ENCODE measurements at regions not wholly inside any gene's neighbourhood (a gene's known extent, or its start where the extent isn't known, plus 50 kb on each side); places are given as distances from the start of the nearest gene placed in this dataset.

- CTCF ChIA-PET = interaction anchor here (1.3 to 1.5 kb wide), 2 partner anchors 10 to 13 kb away, joined by 3 read pairs; no protein-coding TSS in a partner anchor
These were observed 589.2 kb downstream of the INHBA start for GRCh38 chr7:41113719-41114118.

GRCh38 chr7:41110186-41110585, 592.7 kb downstream of the INHBA start:
- ChIA-PET POLR2A (no interaction called here), CTCF (no interaction called here)
- no peak for DNase-seq (ENCODE audit: extremely low spot score)
- no peak for TF ChIP-seq CTCF (IDR thresholded peaks at IDR 0.05; ENCODE audit: control extremely low read depth, extremely low read depth, low read depth, missing control alignments)

More at GRCh38 chr7:41113719-41114118, 589.2 kb downstream of the INHBA start:
- TF ChIP-seq CTCF (IDR thresholded peaks at IDR 0.05; ENCODE audit: control extremely low read depth, extremely low read depth, low read depth, missing control alignments) = no peak
- DNase-seq (ENCODE audit: extremely low spot score) = no peak
- POLR2A ChIA-PET = no interaction called here

- ChIA-PET CTCF (interaction anchor here (1.0 kb wide), 1 partner anchor 16 kb away, joined by 3 read pairs; no protein-coding TSS in a partner anchor), POLR2A (no interaction called here)
- DNase-seq (ENCODE audit: extremely low spot score) = no peak
- no peak for TF ChIP-seq CTCF (IDR thresholded peaks at IDR 0.05; ENCODE audit: control extremely low read depth, extremely low read depth, low read depth, missing control alignments)
These were observed 594.1 kb downstream of the INHBA start for GRCh38 chr7:41108821-41109220.

- no peak for TF ChIP-seq CTCF (IDR thresholded peaks at IDR 0.05; ENCODE audit: control extremely low read depth, extremely low read depth, low read depth, missing control alignments)
- no peak for DNase-seq (ENCODE audit: extremely low spot score)
- POLR2A ChIA-PET = no interaction called here
- CTCF ChIA-PET = interaction anchor here (1.0 kb wide), 1 partner anchor 16 kb away, joined by 3 read pairs; no protein-coding TSS in a partner anchor
These were observed 594.9 kb downstream of the INHBA start for GRCh38 chr7:41107938-41108448.

GRCh38 chr7:41107330-41107937, 595.5 kb downstream of the INHBA start:
- ChIA-PET CTCF (interaction anchor here (1.1 to 2.2 kb wide), 4 partner anchors 9 to 833 kb away, joined by 3 to 13 read pairs (median 4); no protein-coding TSS in a partner anchor), POLR2A (no interaction called here)
- DNase-seq (ENCODE audit: extremely low spot score) = no peak
- TF ChIP-seq CTCF (IDR thresholded peaks at IDR 0.05; ENCODE audit: control extremely low read depth, extremely low read depth, low read depth, missing control alignments) = no peak

- ChIA-PET POLR2A (no interaction called here), CTCF (interaction anchor here (1.1 to 1.7 kb wide), 3 partner anchors 10 to 24 kb away, joined by 3 to 5 read pairs (median 4); no protein-coding TSS in a partner anchor)
- DNase-seq (ENCODE audit: extremely low spot score) = no peak
- no peak for TF ChIP-seq CTCF (IDR thresholded peaks at IDR 0.05; ENCODE audit: control extremely low read depth, extremely low read depth, low read depth, missing control alignments)
These were observed 598.3 kb downstream of the INHBA start for GRCh38 chr7:41104631-41105030.

Data from GM10248 (cell line).